OCI-LY3 (cell line): ENCODE measurements at regions not wholly inside any gene's neighbourhood (a gene's known extent, or its start where the extent isn't known, plus 50 kb on each side); places are given as distances from the start of the nearest gene placed in this dataset.

Experiments used
- H2AFZ ChIP-seq: fragments of 200-600, 300-600 bp; shearing (Covaris generic); 2 replicates; pipeline ENCODE4 v1.6.0; 2014; ENCODE audit warnings: antibody characterized with exemption, low read depth, low read length
- H3K27ac ChIP-seq: fragments of 200-600, 300-600 bp; sonication (generic); 2 replicates; pipeline ENCODE4 v1.5.1; 2014; ENCODE audit warnings: mild to moderate bottlenecking, low read length, moderate library complexity, mixed read lengths
- H3K27me3 ChIP-seq: fragments of 200-600, 300-600 bp; sonication (generic); 2 replicates; pipeline ENCODE4 v1.6.1; 2014; ENCODE audit warnings: low read depth, low read length, mixed read lengths
- H3K36me3 ChIP-seq: fragments of 200-600, 300-600 bp; sonication (generic); replicated peaks from 2 replicates; pipeline ENCODE3; 2014; ENCODE audit warnings: low read depth, low read length, mixed read lengths
- H3K4me1 ChIP-seq: fragments of 300-600, 200-600 bp; sonication (generic); 2 replicates; pipeline ENCODE4 v1.6.1; 2014; ENCODE audit warnings: low read length, mixed read lengths
- H3K4me2 ChIP-seq: fragments of 200-600, 300-600 bp; sonication (generic); 2 replicates; pipeline ENCODE4 v1.6.1; 2014; ENCODE audit warnings: low read length, mixed read lengths
- H3K4me3 ChIP-seq: fragments of 300-600, 200-600 bp; sonication (generic); 2 replicates; pipeline ENCODE4 v1.5.1; 2014; ENCODE audit warnings: antibody characterized with exemption, mild to moderate bottlenecking, low read length, moderate library complexity
- H3K79me2 ChIP-seq: fragments of 300-600, 200-600 bp; shearing (Covaris generic); 2 replicates; pipeline ENCODE4 v1.6.1; 2014; ENCODE audit warnings: mild to moderate bottlenecking, low read length, mixed read lengths
- H3K9ac ChIP-seq: fragments of 300-600, 200-600 bp; shearing (Covaris generic); 2 replicates; pipeline ENCODE4 v1.6.0; 2014; ENCODE audit warnings: mild to moderate bottlenecking, low read length, moderate library complexity
- H3K9me3 ChIP-seq: fragments of 200-600, 300-600 bp; shearing (Covaris generic); 2 replicates; pipeline ENCODE4 v1.6.1; 2014; ENCODE audit warnings: low read length, mixed read lengths; ENCODE audit not compliant: insufficient read depth
- H4K20me1 ChIP-seq: fragments of 200-600, 300-600 bp; sonication (generic); 2 replicates; pipeline ENCODE4 v1.6.1; 2016; ENCODE audit warnings: low read length, mixed read lengths; ENCODE audit not compliant: insufficient read depth
- CTCF ChIP-seq: fragments of 200-600, 300-600 bp; sonication (generic); IDR thresholded peaks from 2 replicates; pipeline ENCODE4 v1.5.1; 2014; ENCODE audit warnings: antibody characterized with exemption, low read length, low read depth
- EZH2phosphoT487 ChIP-seq: fragments of 200-600 bp; shearing (Covaris generic); IDR thresholded peaks from 2 replicates; pipeline ENCODE4 v1.6.1; 2018; ENCODE audit warnings: antibody characterized with exemption, mixed run types, low read depth

- peaks cover 24% of the 10 kb centered on the region for H3K27me3 ChIP-seq
Observed at GRCh38 chr3:67916353-67916752, 261.9 kb upstream of the SUCLG2 start.

GRCh38 chr3:67907735-67908134, 253.3 kb upstream of the SUCLG2 start:
- H2AFZ ChIP-seq, result no peak overlapping the region
- no peak overlapping the region for H3K4me2 ChIP-seq
- H3K36me3 ChIP-seq, result no peaks in the 10 kb centered on the region
- peaks cover 5% of the 10 kb centered on the region; the same call in 1 of the 2 replicates for H3K27me3 ChIP-seq
- H3K79me2 ChIP-seq, result no peaks in the 10 kb centered on the region
- H3K9me3 ChIP-seq, result no peaks in the 10 kb centered on the region
- no peaks in the 10 kb centered on the region for H4K20me1 ChIP-seq
- no peaks in the 10 kb centered on the region for H3K4me1 ChIP-seq
- H3K27ac ChIP-seq, result no peak overlapping the region
- no peak for TF ChIP-seq CTCF
- no peak for TF ChIP-seq EZH2phosphoT487
- H3K4me3 ChIP-seq, result no peak overlapping the region
- no peak overlapping the region for H3K9ac ChIP-seq

More at GRCh38 chr3:67916353-67916752, 261.9 kb upstream of the SUCLG2 start:
- no peak overlapping the region for H3K27ac ChIP-seq
- H3K36me3 ChIP-seq, result no peaks in the 10 kb centered on the region
- H3K4me2 ChIP-seq, result no peak overlapping the region
- no peaks in the 10 kb centered on the region for H3K4me1 ChIP-seq
- TF ChIP-seq EZH2phosphoT487, result no peak
- no peak for TF ChIP-seq CTCF
- no peaks in the 10 kb centered on the region for H3K79me2 ChIP-seq
- H3K9ac ChIP-seq, result no peak overlapping the region
- H3K4me3 ChIP-seq, result no peak overlapping the region
- H3K9me3 ChIP-seq, result no peaks in the 10 kb centered on the region
- H2AFZ ChIP-seq, result no peak overlapping the region
- no peaks in the 10 kb centered on the region for H4K20me1 ChIP-seq

GRCh38 chr3:67906261-67906660, 251.8 kb upstream of the SUCLG2 start:
- TF ChIP-seq EZH2phosphoT487 (no peak), CTCF (no peak)
- Histone ChIP-seq H2AFZ (no peak overlapping the region), H3K27ac (no peak overlapping the region), H3K4me2 (no peak overlapping the region), H3K4me1 (no peaks in the 10 kb centered on the region), H3K4me3 (no peak overlapping the region), H3K27me3 (peaks cover 5% of the 10 kb centered on the region; the same call in 1 of the 2 replicates), H3K79me2 (no peaks in the 10 kb centered on the region), H3K9me3 (no peaks in the 10 kb centered on the region), H3K9ac (no peak overlapping the region), H4K20me1 (no peaks in the 10 kb centered on the region), H3K36me3 (no peaks in the 10 kb centered on the region)

GRCh38 chr3:67901681-67902080, 247.3 kb upstream of the SUCLG2 start:
- H2AFZ ChIP-seq, result no peak overlapping the region
- H3K27ac ChIP-seq, result no peak overlapping the region
- H3K36me3 ChIP-seq, result no peaks in the 10 kb centered on the region
- 0 out of 2 replicates have a peak, but pooled peaks cover 3% of the 10 kb centered on the region for H3K27me3 ChIP-seq
- no peaks in the 10 kb centered on the region for H3K79me2 ChIP-seq
- H4K20me1 ChIP-seq, result no peaks in the 10 kb centered on the region
- H3K9me3 ChIP-seq, result no peaks in the 10 kb centered on the region
- H3K4me3 ChIP-seq, result no peak overlapping the region
- TF ChIP-seq CTCF (peak; percentile 51), EZH2phosphoT487 (no peak)
- H3K4me1 ChIP-seq, result no peaks in the 10 kb centered on the region
- H3K4me2 ChIP-seq, result no peak overlapping the region
- H3K9ac ChIP-seq, result no peak overlapping the region
